ENCODE measurements at regions not wholly inside any gene's neighbourhood (a gene's known extent, or its start where the extent isn't known, plus 50 kb on each side); places are given as distances from the start of the nearest gene placed in this dataset.

GRCh38 chr17:13442361-13442760 is 159.4 kb downstream of the HS3ST3A1 start:
- intact Hi-C loops (cut with micrococcal nuclease), result no loop called here

GRCh38 chr17:13441873-13442272 is 159.9 kb downstream of the HS3ST3A1 start:
- H3K79me2 ChIP-seq (ENCODE audit: control insufficient read depth, insufficient read depth, low read length), result no peaks in the 10 kb centered on the region
- CTCF ChIA-PET, result no interaction called here
- H4K20me1 ChIP-seq (replicated peaks; ENCODE audit: control insufficient read depth, extremely low read depth, insufficient read depth, low read length), result no peaks in the 10 kb centered on the region
- POLR2A ChIA-PET, result no interaction called here
- no peaks in the 10 kb centered on the region for H3K4me1 ChIP-seq (ENCODE audit: control insufficient read depth, extremely low read depth, insufficient read depth, low read length)
- dilution Hi-C loops (cut with MboI; ENCODE audit: extremely low pct_ligation_motif_present, low sequenced_read_pairs) (no loop called here), intact Hi-C loops (cut with micrococcal nuclease) (no loop called here)
- H3K36me3 ChIP-seq (ENCODE audit: control insufficient read depth in 2 of 2, extremely low read depth in 1 of 2, insufficient read depth in 2 of 2, low read length in 2 of 2), result no peaks in the 10 kb centered on the region
- H3K27ac ChIP-seq (ENCODE audit: insufficient read depth, low read depth, low read length), result no peak overlapping the region
- TF ChIP-seq POLR2AphosphoS5 (IDR thresholded peaks at IDR 0.05; ENCODE audit: insufficient read depth, low read depth, low read length) (no peak), POLR2A (IDR thresholded peaks at IDR 0.05; ENCODE audit: low read depth, low read length) (no peak), GATA2 (IDR thresholded peaks at IDR 0.05; ENCODE audit: insufficient read depth, insufficient read length, low read depth, low read length) (no peak), JUN (IDR thresholded peaks at IDR 0.05; ENCODE audit: borderline replicate concordance, insufficient read depth, insufficient read length, low read depth) (no peak), CTCF (IDR thresholded peaks at IDR 0.05; ENCODE audit: extremely low read depth in 1 of 2, insufficient read depth in 1 of 2, low read depth in 1 of 2, low read length in 2 of 2) (no peak), MAX (IDR thresholded peaks at IDR 0.05; ENCODE audit: insufficient read depth, insufficient read length) (no peak), MYC (IDR thresholded peaks at IDR 0.05; ENCODE audit: low read depth, low read length) (no peak), FOS (IDR thresholded peaks at IDR 0.05; ENCODE audit: borderline replicate concordance, insufficient read depth, low read length) (no peak), EZH2 (IDR thresholded peaks at IDR 0.05; ENCODE audit: borderline replicate concordance, low read depth, low read length, severe bottlenecking) (no peak)
- no TSS peak for BruUV-seq (replicated peaks)
- no peak for FAIRE-seq
- no peaks in the 10 kb centered on the region for H3K9me1 ChIP-seq (replicated peaks; ENCODE audit: control insufficient read depth, extremely low read depth, insufficient read depth, low read length)
- no peak overlapping the region for H3K4me2 ChIP-seq (ENCODE audit: insufficient read depth, low read length)
- no peak for DNase-seq (ENCODE audit: low read depth, low spot score)
- no peaks in the 10 kb centered on the region for H3K27me3 ChIP-seq (ENCODE audit: control insufficient read depth in 2 of 2, insufficient read depth in 2 of 2, low read length in 2 of 2)
- no peak overlapping the region for H3K9ac ChIP-seq (replicated peaks; ENCODE audit: extremely low read depth, insufficient read depth, low read length)
- H2AFZ ChIP-seq (ENCODE audit: low read depth, low read length), result no peak overlapping the region
- H3K9me3 ChIP-seq (replicated peaks; ENCODE audit: control insufficient read depth, insufficient read depth, low read length), result peaks cover 4% of the 10 kb centered on the region
- no peak overlapping the region for H3K4me3 ChIP-seq (replicated peaks in 1 of 3; ENCODE audit: insufficient read depth in 1 of 3, low read depth in 1 of 3, low read length in 3 of 3)

More at GRCh38 chr17:13442361-13442760, 159.4 kb downstream of the HS3ST3A1 start:
- FAIRE-seq, result no peak
- Histone ChIP-seq H3K9ac (replicated peaks; ENCODE audit: extremely low read depth, insufficient read depth, low read length) (no peak overlapping the region), H3K27me3 (ENCODE audit: control insufficient read depth in 2 of 2, insufficient read depth in 2 of 2, low read length in 2 of 2) (no peaks in the 10 kb centered on the region), H3K79me2 (ENCODE audit: control insufficient read depth, insufficient read depth, low read length) (no peaks in the 10 kb centered on the region), H3K4me1 (ENCODE audit: control insufficient read depth, extremely low read depth, insufficient read depth, low read length) (no peaks in the 10 kb centered on the region), H3K4me2 (ENCODE audit: insufficient read depth, low read length) (no peak overlapping the region), H3K27ac (ENCODE audit: insufficient read depth, low read depth, low read length) (no peak overlapping the region), H3K9me1 (replicated peaks; ENCODE audit: control insufficient read depth, extremely low read depth, insufficient read depth, low read length) (no peaks in the 10 kb centered on the region), H3K36me3 (ENCODE audit: control insufficient read depth in 2 of 2, extremely low read depth in 1 of 2, insufficient read depth in 2 of 2, low read length in 2 of 2) (no peaks in the 10 kb centered on the region), H3K4me3 (replicated peaks in 1 of 3; ENCODE audit: insufficient read depth in 1 of 3, low read depth in 1 of 3, low read length in 3 of 3) (no peak overlapping the region), H2AFZ (ENCODE audit: low read depth, low read length) (no peak overlapping the region), H3K9me3 (replicated peaks; ENCODE audit: control insufficient read depth, insufficient read depth, low read length) (peaks cover 4% of the 10 kb centered on the region), H4K20me1 (replicated peaks; ENCODE audit: control insufficient read depth, extremely low read depth, insufficient read depth, low read length) (no peaks in the 10 kb centered on the region)
- no TSS peak for BruUV-seq (replicated peaks)
- DNase-seq (ENCODE audit: low read depth, low spot score), result no peak
- dilution Hi-C loops (cut with MboI; ENCODE audit: extremely low pct_ligation_motif_present, low sequenced_read_pairs), result no loop called here
- CTCF ChIA-PET, result no interaction called here
- TF ChIP-seq JUN (IDR thresholded peaks at IDR 0.05; ENCODE audit: borderline replicate concordance, insufficient read depth, insufficient read length, low read depth) (no peak), CTCF (IDR thresholded peaks at IDR 0.05; ENCODE audit: extremely low read depth in 1 of 2, insufficient read depth in 1 of 2, low read depth in 1 of 2, low read length in 2 of 2) (no peak), GATA2 (IDR thresholded peaks at IDR 0.05; ENCODE audit: insufficient read depth, insufficient read length, low read depth, low read length) (no peak), MYC (IDR thresholded peaks at IDR 0.05; ENCODE audit: low read depth, low read length) (no peak)
- POLR2A ChIA-PET, result no interaction called here

All from endothelial cell of umbilical vein (primary cell).